Stimulated activated CD8-positive, alpha-beta memory T cell treated with anti-CD3 and anti-CD28 coated beads, Interleukin-15, amount 100 ng/mL, for 48 hours (primary cell): ENCODE measurements at regions not wholly inside any gene's neighbourhood (a gene's known extent, or its start where the extent isn't known, plus 50 kb on each side); places are given as distances from the start of the nearest gene placed in this dataset.

Experiments used
- DNase-seq, 2 donors: peaks; one replicate each; pipeline ENCODE4 v3.0.0-alpha.2; 2020; ENCODE audit warnings: low read depth in 2 of 2

GRCh38 chr13:22091222-22091970, 420.5 kb downstream of the FGF9 start:
- no peak for DNase-seq

GRCh38 chr13:22091971-22092300, 421.1 kb downstream of the FGF9 start:
- no peak for DNase-seq

GRCh38 chr13:22092791-22093560, 422.1 kb downstream of the FGF9 start:
- DNase-seq = no peak

- DNase-seq = no peak
These were observed 424.9 kb downstream of the FGF9 start for GRCh38 chr13:22095794-22096193.

- DNase-seq = no peak
These were observed 428.7 kb downstream of the FGF9 start for GRCh38 chr13:22099585-22099984.

- DNase-seq = no peak
These were observed 431.4 kb downstream of the FGF9 start for GRCh38 chr13:22102271-22102670.

GRCh38 chr13:22103046-22104027, 432.5 kb downstream of the FGF9 start:
- DNase-seq = no peak

- no peak for DNase-seq
These were observed 435.2 kb downstream of the FGF9 start for GRCh38 chr13:22106058-22106457.

GRCh38 chr13:22107549-22107948, 436.7 kb downstream of the FGF9 start:
- DNase-seq = no peak

GRCh38 chr13:22108283-22108942, 437.5 kb downstream of the FGF9 start:
- no peak for DNase-seq

GRCh38 chr13:22108979-22109378, 438.1 kb downstream of the FGF9 start:
- no peak for DNase-seq

- no peak for DNase-seq
These were observed 439.5 kb downstream of the FGF9 start for GRCh38 chr13:22110368-22110767.

- no peak for DNase-seq
These were observed 440.4 kb downstream of the FGF9 start for GRCh38 chr13:22111152-22111783.

GRCh38 chr13:22111961-22112360, 441.1 kb downstream of the FGF9 start:
- DNase-seq = no peak

- no peak for DNase-seq
These were observed 442.3 kb downstream of the FGF9 start for GRCh38 chr13:22112956-22113745.

GRCh38 chr13:22114630-22115311, 443.9 kb downstream of the FGF9 start:
- DNase-seq = peak in 1 of 2 donors; percentile 29

- DNase-seq = no peak
These were observed 447.3 kb downstream of the FGF9 start for GRCh38 chr13:22118158-22118557.

GRCh38 chr13:22120646-22121045, 449.8 kb downstream of the FGF9 start:
- no peak for DNase-seq

GRCh38 chr13:22121146-22121739, 450.4 kb downstream of the FGF9 start:
- DNase-seq = no peak
